Stimulated activated naive CD4-positive, alpha-beta T cell treated with Interleukin-2 at 50 U/mL for 16 hours (primary cell): ENCODE measurements at regions not wholly inside any gene's neighbourhood (a gene's known extent, or its start where the extent isn't known, plus 50 kb on each side); places are given as distances from the start of the nearest gene placed in this dataset.
"Not testable (repeated sequence)": the region's sequence is repeated elsewhere in the genome, so short reads cannot be mapped to it uniquely, and the experiment has no call there.

ENCODE experiments used
- DNase-seq: peaks from one replicate; lab custom pipeline; 2025; lab: John Stamatoyannopoulos, UW

GRCh38 chr1:90824551-90824950, 107.4 kb upstream of the BARHL2 start:
- DNase-seq, result no peak

- no peak for DNase-seq
Observed at GRCh38 chr1:90823686-90824085, 106.6 kb upstream of the BARHL2 start.

- DNase-seq, result no peak
Observed at GRCh38 chr1:90821788-90822359, 104.8 kb upstream of the BARHL2 start.

GRCh38 chr1:90821152-90821787, 104.2 kb upstream of the BARHL2 start:
- DNase-seq, result no peak

- no peak for DNase-seq
Observed at GRCh38 chr1:90820745-90821144, 103.6 kb upstream of the BARHL2 start.

- no peak for DNase-seq
Observed at GRCh38 chr1:90817399-90817798, 100.3 kb upstream of the BARHL2 start.

GRCh38 chr1:90812237-90812636, 95.1 kb upstream of the BARHL2 start:
- DNase-seq, result not testable (repeated sequence)

GRCh38 chr1:90811444-90811950, 94.4 kb upstream of the BARHL2 start:
- not testable (repeated sequence) for DNase-seq

- no peak for DNase-seq
Observed at GRCh38 chr1:90810681-90811080, 93.6 kb upstream of the BARHL2 start.

- DNase-seq, result no peak
Observed at GRCh38 chr1:90809996-90810395, 92.9 kb upstream of the BARHL2 start.

GRCh38 chr1:90809093-90809492, 92.0 kb upstream of the BARHL2 start:
- DNase-seq, result no peak

- DNase-seq, result no peak
Observed at GRCh38 chr1:90807329-90807728, 90.2 kb upstream of the BARHL2 start.

- no peak for DNase-seq
Observed at GRCh38 chr1:90802622-90803021, 85.5 kb upstream of the BARHL2 start.

GRCh38 chr1:90800012-90800717, 83.1 kb upstream of the BARHL2 start:
- no peak for DNase-seq

GRCh38 chr1:90799326-90799725, 82.2 kb upstream of the BARHL2 start:
- no peak for DNase-seq

- DNase-seq, result no peak
Observed at GRCh38 chr1:90798883-90799282, 81.8 kb upstream of the BARHL2 start.

- no peak for DNase-seq
Observed at GRCh38 chr1:90798344-90798743, 81.2 kb upstream of the BARHL2 start.

- DNase-seq, result no peak
Observed at GRCh38 chr1:90795431-90795830, 78.3 kb upstream of the BARHL2 start.

- DNase-seq, result no peak
Observed at GRCh38 chr1:90786709-90787108, 69.6 kb upstream of the BARHL2 start.

GRCh38 chr1:90784186-90784847, 67.2 kb upstream of the BARHL2 start:
- no peak for DNase-seq

GRCh38 chr1:90783181-90783580, 66.1 kb upstream of the BARHL2 start:
- DNase-seq, result no peak

- no peak for DNase-seq
Observed at GRCh38 chr1:90782046-90782445, 64.9 kb upstream of the BARHL2 start.

GRCh38 chr1:90781534-90781933, 64.4 kb upstream of the BARHL2 start:
- DNase-seq, result no peak
